Pancreas (tissue), 10 donors: ENCODE measurements at regions not wholly inside any gene's neighbourhood (a gene's known extent, or its start where the extent isn't known, plus 50 kb on each side); places are given as distances from the start of the nearest gene placed in this dataset.
A peak's percentile ranks its signal among the peaks of the same experiment; 100 is the strongest.

Experiments used
- ATAC-seq, 4 donors: fragments of 200-7000 bp; cut with Tn5 transposase; one replicate each; pipeline versions ENCODE4 v1.8.0 to v1.9.1; 2020; ENCODE audit warnings: mild to moderate bottlenecking in 4 of 4, moderate library complexity in 4 of 4
- DNase-seq, 6 donors: peaks; one replicate each; pipeline ENCODE4 v3.0.0-alpha.2; 2020
- FAIRE-seq: peaks from 2 replicates; lab custom pipeline; 2012; peaks lifted over from hg19 to GRCh38; lab: Jason Lieb, UNC
- H3K27ac ChIP-seq, 4 donors: fragments of 200-600 bp; sonication (generic); 1 replicate in 3 of 4; 2 replicates in 1 of 4; pipeline versions ENCODE4 v1.5.0 to v1.8.0; 2020
- H3K27me3 ChIP-seq, 4 donors: fragments of 200-600 bp; one replicate each; pipeline ENCODE4 v1.8.0; 2021
- H3K36me3 ChIP-seq, 3 donors: fragments of 200-600 bp; sonication (generic) in 1 of 3; one replicate each; pipeline versions ENCODE4 v1.5.0 to v1.8.0; 2020 to 2021
- H3K4me1 ChIP-seq, 3 donors: fragments of 200-600 bp; one replicate each; pipeline ENCODE4 v1.8.0; 2021
- H3K4me3 ChIP-seq, 4 donors: fragments of 200-600 bp; sonication (generic) in 2 of 4; one replicate each; pipeline versions ENCODE4 v1.5.0 to v1.8.0; 2020 to 2021
- H3K9me3 ChIP-seq, 4 donors: fragments of 200-600 bp; one replicate each; pipeline ENCODE4 v1.8.0; 2021
- WGBS, 2 donors: extraction: QIAGEN DNeasy Blood & Tissue Kit; methylation state at CpG; one replicate each; pipeline ENCODE4 v1.1.7; 2013; 5-methylcytosine and 5-hydroxymethylcytosine counted together
- intact Hi-C, 3 donors: fragments of 100-400 bp; cut with DNase I; formaldehyde crosslinking; loops; one replicate each; pipeline versions ENCODE4 v1.11.1 to v1.14.2; 2022
- TF ChIP-seq, protein P1 (sequence below), 4 donors: fragments of 200-600 bp; sonication (generic) in 3 of 4; IDR thresholded peaks; one replicate each; pipeline versions ENCODE4 v1.5.0 to v1.8.0; 2021; ENCODE audit warnings: antibody characterized with exemption in 4 of 4
- donor health status: healthy with polysubstance abuse.
- donor health status: DM: no; HTN: no; CAD: no; lungs with moderate emphysema.
- donor health status: DM: no; HTN: no; CAD: no.
- donor health status: control.
- donor health status: control.
- donor health status: Bipolar disorder and iron deficiency.
- donor health status: DM: yes; HTN: yes; CAD: no.
- donor health status: DM: no; HTN: no; CAD: no.
- donor health status: DM: no; HTN: no; CAD: no.
- donor health status: DM: yes; HTN: yes; CAD: no.

DNA sequence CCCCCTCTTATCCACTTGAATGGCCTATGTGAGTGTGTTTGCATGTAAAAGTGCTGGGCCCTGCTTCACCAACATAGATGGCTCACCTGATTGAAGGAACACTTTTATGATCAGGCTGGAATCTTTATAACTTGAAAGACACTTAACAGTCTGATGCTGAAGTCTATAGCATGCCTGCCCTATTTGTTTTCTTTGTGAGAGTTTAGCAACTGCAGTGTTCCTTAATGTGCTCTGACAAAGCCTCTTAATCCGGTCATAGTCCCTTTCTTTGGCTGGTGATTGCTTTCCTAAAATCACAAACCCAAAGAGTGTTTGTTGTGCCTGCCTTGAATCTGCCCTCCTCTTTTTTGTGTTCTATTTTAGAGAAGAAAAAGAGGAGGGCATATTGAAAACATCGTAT is 1382.8 kb upstream of the CELF4 start:
- ATAC-seq (no peak), FAIRE-seq (no peak)
- 57 to 69% methylated on average over 2 of the region's 2 CpGs for WGBS, 2 donors

GRCh38 chr18:38944446-38945024 is 1378.9 kb upstream of the CELF4 start:
- intact Hi-C loops = no loop called here
- Histone ChIP-seq H3K9me3 (no peaks in the 10 kb centered on the region), H3K27me3 (no peaks in the 10 kb centered on the region), H3K4me3 (no peak overlapping the region), H3K27ac (no peak overlapping the region), H3K36me3 (no peaks in the 10 kb centered on the region), H3K4me1 (no peaks in the 10 kb centered on the region)
- DNase-seq = peak in 2 of 6 donors; percentile 16 to 52
- TF ChIP-seq, protein P1, sequence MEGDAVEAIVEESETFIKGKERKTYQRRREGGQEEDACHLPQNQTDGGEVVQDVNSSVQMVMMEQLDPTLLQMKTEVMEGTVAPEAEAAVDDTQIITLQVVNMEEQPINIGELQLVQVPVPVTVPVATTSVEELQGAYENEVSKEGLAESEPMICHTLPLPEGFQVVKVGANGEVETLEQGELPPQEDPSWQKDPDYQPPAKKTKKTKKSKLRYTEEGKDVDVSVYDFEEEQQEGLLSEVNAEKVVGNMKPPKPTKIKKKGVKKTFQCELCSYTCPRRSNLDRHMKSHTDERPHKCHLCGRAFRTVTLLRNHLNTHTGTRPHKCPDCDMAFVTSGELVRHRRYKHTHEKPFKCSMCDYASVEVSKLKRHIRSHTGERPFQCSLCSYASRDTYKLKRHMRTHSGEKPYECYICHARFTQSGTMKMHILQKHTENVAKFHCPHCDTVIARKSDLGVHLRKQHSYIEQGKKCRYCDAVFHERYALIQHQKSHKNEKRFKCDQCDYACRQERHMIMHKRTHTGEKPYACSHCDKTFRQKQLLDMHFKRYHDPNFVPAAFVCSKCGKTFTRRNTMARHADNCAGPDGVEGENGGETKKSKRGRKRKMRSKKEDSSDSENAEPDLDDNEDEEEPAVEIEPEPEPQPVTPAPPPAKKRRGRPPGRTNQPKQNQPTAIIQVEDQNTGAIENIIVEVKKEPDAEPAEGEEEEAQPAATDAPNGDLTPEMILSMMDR (IDR thresholded peaks at IDR 0.05) = no peak
- WGBS, 2 donors = 80 to 82% methylated on average over 24 to 28 of the region's 28 CpGs
- no peak for ATAC-seq
- no peak for FAIRE-seq

More for the DNA sequence above, 1382.8 kb upstream of the CELF4 start:
- no peaks in the 10 kb centered on the region for H3K36me3 ChIP-seq
- no peak overlapping the region for H3K27ac ChIP-seq
- H3K4me3 ChIP-seq = no peak overlapping the region
- TF ChIP-seq, protein P1 (IDR thresholded peaks at IDR 0.05) = no peak
- intact Hi-C loops = no loop called here
- no peaks in the 10 kb centered on the region for H3K27me3 ChIP-seq
- H3K9me3 ChIP-seq = no peaks in the 10 kb centered on the region
- no peak for DNase-seq
- no peaks in the 10 kb centered on the region for H3K4me1 ChIP-seq

DNA sequence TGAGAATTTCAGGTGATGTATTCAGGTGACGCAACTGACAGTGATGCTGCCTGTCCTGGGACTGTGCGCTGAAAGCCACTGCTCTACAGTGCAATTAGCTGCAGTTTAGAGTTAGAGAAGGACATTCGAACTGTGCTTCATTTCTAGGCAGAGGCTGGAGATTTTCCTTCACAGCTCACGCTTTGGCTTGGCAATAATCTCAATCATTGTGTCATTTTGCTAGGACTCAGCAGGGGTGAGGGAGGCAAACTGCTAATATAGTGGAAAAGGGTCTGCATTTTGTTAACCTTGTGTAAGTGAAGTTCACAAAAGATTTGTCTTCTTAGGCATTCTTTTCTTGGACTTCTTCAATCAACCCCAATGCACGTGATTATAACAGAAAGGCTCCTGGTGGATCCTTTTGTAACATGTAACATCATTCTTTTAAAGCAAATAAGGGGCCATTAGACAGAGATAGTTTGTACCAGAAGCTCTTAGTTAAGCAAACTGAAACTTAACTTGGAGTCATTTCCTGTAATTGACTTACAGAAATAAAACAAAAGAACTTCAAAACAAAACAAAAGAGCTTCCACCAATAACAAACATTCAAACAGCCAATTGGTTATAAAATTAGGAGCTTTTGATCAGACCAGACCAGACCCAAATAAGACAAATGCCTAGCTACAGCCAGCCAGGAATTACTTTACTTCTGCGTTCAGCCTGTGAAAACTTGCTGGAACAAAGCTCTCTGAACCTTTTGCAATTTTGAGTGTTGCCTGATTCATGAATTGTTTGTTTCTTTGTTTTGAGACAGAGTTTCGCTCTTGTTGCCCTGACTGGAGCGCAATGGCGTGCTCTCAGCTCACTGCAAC is 1376.3 kb upstream of the CELF4 start:
- Histone ChIP-seq H3K36me3 (no peaks in the 10 kb centered on the region), H3K4me3 (no peak overlapping the region), H3K27ac (no peak overlapping the region), H3K9me3 (no peaks in the 10 kb centered on the region), H3K27me3 (no peaks in the 10 kb centered on the region), H3K4me1 (no peaks in the 10 kb centered on the region)
- FAIRE-seq (no peak), ATAC-seq (no peak), DNase-seq (no peak)
- 56 to 67% methylated on average over 9 of the region's 9 CpGs for WGBS, 2 donors
- TF ChIP-seq, protein P1 (IDR thresholded peaks at IDR 0.05) = no peak
- intact Hi-C loops = no loop called here

GRCh38 chr18:38940863-38941531 is 1375.4 kb upstream of the CELF4 start:
- Histone ChIP-seq H3K27me3 (no peaks in the 10 kb centered on the region), H3K9me3 (no peaks in the 10 kb centered on the region), H3K4me1 (no peaks in the 10 kb centered on the region), H3K36me3 (no peaks in the 10 kb centered on the region), H3K27ac (no peak overlapping the region), H3K4me3 (no peak overlapping the region)
- ATAC-seq (peak in 2 of 4 donors; percentile 35 to 54), FAIRE-seq (no peak), DNase-seq (peak in 2 of 6 donors; percentile 13 to 21)
- 77 to 82% methylated on average over 13 of the region's 13 CpGs for WGBS, 2 donors
- intact Hi-C loops = no loop called here
- TF ChIP-seq, protein P1 (IDR thresholded peaks at IDR 0.05) = no peak
